GM13976 (cell line): ENCODE measurements at regions not wholly inside any gene's neighbourhood (a gene's known extent, or its start where the extent isn't known, plus 50 kb on each side); places are given as distances from the start of the nearest gene placed in this dataset.

Source experiments
- DNase-seq: peaks from one replicate; pipeline ENCODE4 v3.0.0; 2012; ENCODE audit warnings: low spot score
- CTCF ChIP-seq: IDR thresholded peaks from 2 replicates; pipeline ENCODE4 v1.5.1; 2012; ENCODE audit warnings: borderline replicate concordance, mild to moderate bottlenecking; ENCODE audit not compliant: insufficient read depth; ENCODE audit errors: extremely low read depth, missing control alignments, control extremely low read depth
- in situ Hi-C: fragments of 300-500 bp; cut with MboI; formaldehyde crosslinking; loops from one replicate; pipeline ENCODE4 v1.12.0; 2022; ENCODE audit warnings: low sequenced_read_pairs, mixed read lengths, inconsistent platforms; ENCODE audit not compliant: unreplicated experiment

GRCh38 chr10:88067737-88068136, 204.3 kb downstream of the PTEN start:
- DNase-seq, result no peak
- TF ChIP-seq CTCF, result no peak
- in situ Hi-C loops, result loop anchor here (10.0 kb wide), 1 partner anchor 203 kb away; the partner anchor contains the start of genes KLLN and PTEN

GRCh38 chr10:88069338-88069737, 205.9 kb downstream of the PTEN start:
- no peak for TF ChIP-seq CTCF
- no peak for DNase-seq
- in situ Hi-C loops, result loop anchor here (10.0 kb wide), 1 partner anchor 205 kb away; the partner anchor contains the start of genes KLLN and PTEN

- no peak for DNase-seq
- TF ChIP-seq CTCF, result no peak
- in situ Hi-C loops, result no loop called here
Measured at GRCh38 chr10:88070080-88070880, 206.9 kb downstream of the PTEN start.

GRCh38 chr10:88071879-88072278, 208.5 kb downstream of the PTEN start:
- no peak for DNase-seq
- in situ Hi-C loops, result no loop called here
- no peak for TF ChIP-seq CTCF

- DNase-seq, result no peak
- no peak for TF ChIP-seq CTCF
- in situ Hi-C loops, result no loop called here
Measured at GRCh38 chr10:88073682-88074081, 210.3 kb downstream of the PTEN start.

- no peak for DNase-seq
- in situ Hi-C loops, result no loop called here
- no peak for TF ChIP-seq CTCF
Measured at GRCh38 chr10:88074971-88075370, 211.5 kb downstream of the PTEN start.
